Central memory CD4-positive, alpha-beta T cell (primary cell): ENCODE measurements at regions not wholly inside any gene's neighbourhood (a gene's known extent, or its start where the extent isn't known, plus 50 kb on each side); places are given as distances from the start of the nearest gene placed in this dataset.

ENCODE experiments used
- DNase-seq: peaks from one replicate; pipeline ENCODE4 v3.0.0; 2022

DNA sequence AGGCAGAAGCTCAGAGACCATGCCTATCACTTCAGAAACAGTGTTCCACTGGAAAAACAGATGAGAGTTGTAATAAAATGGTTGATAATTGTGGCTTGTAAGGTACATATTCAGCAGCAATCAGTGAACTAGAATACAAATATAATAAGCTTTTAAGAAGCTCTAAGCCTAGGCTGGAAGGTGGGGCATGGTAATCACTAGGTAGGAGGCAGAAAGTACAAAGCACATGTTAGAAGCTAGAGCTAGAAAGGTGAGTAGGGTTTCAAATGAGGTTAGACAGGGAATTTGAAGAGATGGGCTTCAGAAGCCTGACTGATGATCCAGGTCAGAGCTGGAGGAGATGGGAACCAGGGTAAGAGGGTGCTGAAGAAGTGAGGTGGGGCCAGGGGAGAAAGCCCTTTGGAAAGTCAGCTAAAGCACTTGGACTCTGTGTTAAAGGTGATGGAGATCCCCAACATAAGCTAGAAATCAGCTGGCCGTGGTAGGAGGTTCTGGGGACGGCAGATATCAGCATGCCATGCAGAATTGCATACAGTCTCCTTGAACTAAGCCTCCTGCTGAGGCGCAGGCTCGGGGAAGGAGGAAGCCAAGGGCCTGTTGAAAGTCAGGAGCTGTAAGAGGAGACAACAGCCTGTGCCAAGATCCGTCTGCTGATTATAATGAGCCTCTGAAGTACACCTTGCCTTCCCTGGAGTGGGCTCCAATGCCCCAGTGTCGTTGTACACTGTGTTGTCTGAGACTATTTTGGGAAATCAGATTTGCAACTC lies 659.4 kb downstream of the BCL11B start:
- DNase-seq = no peak

DNA sequence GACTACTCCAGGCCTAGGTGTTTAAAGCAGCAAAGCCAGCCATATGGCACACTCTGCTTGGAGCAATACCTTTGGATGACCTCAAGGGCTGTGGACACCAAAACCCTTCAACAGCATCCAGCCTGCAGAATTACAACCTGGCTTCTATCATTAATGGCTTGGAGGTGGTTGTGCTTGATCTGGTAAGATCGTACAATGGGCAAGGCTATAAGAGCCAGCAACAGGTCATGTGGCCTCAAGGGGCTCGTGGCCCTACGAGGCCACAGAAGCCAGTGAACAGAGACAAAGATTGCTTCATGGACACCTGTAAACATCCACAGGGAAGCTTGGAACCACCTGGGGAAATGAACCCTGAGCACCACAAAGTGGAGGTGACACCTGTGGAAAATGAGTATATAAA lies 657.3 kb downstream of the BCL11B start:
- DNase-seq = no peak

- DNase-seq = no peak
These were observed 649.6 kb downstream of the BCL11B start for GRCh38 chr14:98622208-98623051.

DNA sequence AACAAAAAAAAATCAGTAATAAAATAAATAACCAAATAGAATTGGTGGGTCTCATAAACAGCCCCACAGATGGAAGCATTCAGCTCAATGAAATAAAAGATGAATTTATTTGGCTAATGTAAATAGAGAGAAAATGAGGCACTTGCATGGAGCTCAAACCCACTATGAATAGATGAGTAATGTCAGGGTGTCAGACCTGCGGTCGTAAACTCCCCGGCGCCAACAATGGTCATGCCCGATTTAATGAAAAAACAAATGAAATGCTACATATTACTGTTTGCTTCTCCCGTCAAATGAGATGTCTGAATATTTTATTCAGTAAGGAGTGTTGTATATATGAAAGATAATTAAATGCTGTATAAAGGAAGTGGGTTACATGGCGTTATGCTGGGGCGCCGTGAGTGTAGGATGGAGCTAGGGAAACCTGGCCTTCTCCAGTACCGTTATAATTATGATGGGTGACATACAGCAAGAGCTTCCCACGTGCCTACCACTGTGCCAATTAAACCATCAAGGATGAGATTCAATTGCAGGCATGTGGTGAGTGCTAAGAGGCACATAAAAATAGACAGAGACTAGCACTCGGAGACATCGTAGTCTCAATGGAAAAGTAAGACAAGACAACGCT lies 648.1 kb downstream of the BCL11B start:
- no peak for DNase-seq

- DNase-seq = no peak
These were observed 638.6 kb downstream of the BCL11B start for GRCh38 chr14:98633380-98633779.

DNA sequence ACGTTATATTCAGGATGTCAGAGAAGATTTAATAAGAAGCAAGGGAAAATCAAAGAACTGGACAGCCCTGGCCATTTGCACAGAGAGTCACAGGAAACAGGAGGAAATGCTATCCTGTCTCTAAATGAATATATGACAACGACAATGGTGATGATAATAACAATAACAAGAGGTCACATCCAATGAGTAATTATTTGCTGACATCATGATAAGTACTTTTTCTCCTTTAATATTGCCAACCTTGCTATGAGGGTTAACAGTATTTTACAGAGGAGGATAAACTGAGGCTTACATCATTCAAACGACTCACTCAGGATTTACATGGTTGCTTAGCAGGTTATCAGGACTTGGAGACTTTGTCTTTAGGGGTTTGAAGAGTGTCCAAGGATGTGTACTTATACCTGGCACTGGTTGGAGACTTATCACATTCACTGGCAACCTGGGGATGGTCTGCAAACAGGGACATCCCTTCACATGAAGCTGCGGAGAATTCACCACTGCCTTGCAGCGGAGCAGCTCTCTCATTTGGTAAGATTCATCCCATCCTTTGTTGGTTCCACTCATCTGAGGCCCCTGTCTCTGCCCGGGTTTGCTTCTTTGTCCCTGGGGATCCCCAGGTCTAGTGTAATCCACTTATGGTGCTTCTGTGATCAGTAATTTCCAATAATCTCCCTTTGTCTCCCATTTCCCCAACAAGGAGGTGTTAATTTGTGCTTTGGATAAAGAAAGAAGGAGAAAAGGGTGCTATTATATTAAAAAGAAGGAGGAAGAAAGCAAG lies 637.8 kb downstream of the BCL11B start:
- DNase-seq = no peak

- DNase-seq = no peak
These were observed 633.6 kb downstream of the BCL11B start for GRCh38 chr14:98638366-98638765.

- no peak for DNase-seq
These were observed 624.2 kb downstream of the BCL11B start for GRCh38 chr14:98647754-98648153.

DNA sequence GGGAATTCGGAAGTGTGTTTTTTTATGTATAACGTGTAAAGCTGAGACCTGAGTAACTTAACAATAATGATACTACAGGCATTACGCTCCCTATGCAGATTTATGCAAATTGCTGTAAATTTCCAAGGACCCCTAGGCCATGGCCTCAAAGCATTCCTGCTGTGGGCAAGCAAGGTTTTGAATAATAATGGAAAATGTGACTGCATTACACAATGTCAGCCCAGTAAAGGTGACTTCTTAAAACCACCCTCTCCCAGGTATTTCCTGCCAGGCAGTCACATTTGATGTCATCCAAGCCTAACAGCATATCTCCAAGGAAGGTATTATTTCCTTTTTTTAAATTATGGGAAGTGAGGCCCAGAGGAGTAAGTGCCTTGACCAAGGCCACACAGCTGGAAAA lies 621.0 kb downstream of the BCL11B start:
- no peak for DNase-seq

GRCh38 chr14:98665007-98665406 lies 607.0 kb downstream of the BCL11B start:
- no peak for DNase-seq

- no peak for DNase-seq
These were observed 605.5 kb downstream of the BCL11B start for GRCh38 chr14:98666545-98666944.

- DNase-seq = no peak
These were observed 590.0 kb downstream of the BCL11B start for GRCh38 chr14:98682033-98682432.

DNA sequence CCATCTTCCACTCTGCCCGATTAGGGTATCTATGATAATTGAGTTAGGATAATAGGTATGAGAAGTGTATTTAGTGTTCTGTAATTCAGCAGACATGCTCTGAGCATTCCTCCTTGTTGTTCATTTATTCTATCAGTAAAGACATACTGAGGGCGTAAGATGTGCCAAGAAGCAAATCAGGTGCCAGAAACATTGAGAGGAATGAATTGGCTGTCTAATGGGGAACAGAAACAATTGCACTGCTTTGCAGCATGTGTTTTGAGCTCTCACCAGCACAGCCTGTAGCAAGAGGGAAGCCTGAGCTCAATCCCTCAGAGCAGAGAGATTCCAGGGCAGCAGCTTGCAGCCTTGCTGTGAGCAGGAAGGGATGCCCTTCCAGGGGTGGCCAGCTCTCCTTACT lies 589.3 kb downstream of the BCL11B start:
- DNase-seq = no peak

- DNase-seq = no peak
These were observed 587.5 kb downstream of the BCL11B start for GRCh38 chr14:98684468-98684867.

DNA sequence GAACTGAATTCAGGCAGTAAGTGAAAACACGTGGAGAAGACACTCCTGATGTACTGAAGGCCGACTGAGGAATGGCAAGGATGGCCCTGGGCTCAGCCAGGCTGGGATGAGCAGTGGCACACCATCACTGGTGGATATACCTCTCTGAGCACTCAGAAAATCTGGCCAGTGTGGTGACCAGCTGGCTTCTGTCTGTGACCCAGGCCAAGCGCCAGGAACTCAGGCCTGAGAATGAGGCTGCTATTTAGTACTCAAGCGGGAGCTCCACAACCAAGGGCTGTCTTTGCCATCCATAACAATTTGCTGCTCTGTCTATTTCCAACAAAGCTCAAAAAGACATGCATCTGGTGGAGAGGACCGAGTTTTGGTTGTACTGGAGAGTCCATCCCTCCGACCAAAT lies 586.3 kb downstream of the BCL11B start:
- DNase-seq = no peak

DNA sequence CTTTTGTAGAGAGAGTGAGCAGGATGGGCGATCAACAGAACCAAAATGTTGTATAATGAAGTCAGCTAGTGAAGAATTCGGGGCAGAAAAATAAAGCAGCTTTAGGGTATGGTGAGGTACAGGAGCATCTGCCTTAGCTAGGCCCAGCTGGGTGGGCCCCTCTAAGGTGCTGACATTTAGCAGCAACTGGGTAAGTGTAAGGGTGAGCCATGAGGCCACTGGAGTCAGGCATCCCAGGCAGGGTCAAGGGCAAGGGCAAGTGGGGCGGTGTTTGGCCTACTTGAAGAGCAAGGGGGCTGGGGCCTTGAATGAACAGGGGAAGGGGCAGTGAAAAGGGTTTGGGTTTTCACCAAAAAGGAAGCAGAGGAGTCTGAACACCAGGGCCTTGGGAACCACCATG lies 583.6 kb downstream of the BCL11B start:
- no peak for DNase-seq

- no peak for DNase-seq
These were observed 582.0 kb downstream of the BCL11B start for GRCh38 chr14:98689951-98690350.

DNA sequence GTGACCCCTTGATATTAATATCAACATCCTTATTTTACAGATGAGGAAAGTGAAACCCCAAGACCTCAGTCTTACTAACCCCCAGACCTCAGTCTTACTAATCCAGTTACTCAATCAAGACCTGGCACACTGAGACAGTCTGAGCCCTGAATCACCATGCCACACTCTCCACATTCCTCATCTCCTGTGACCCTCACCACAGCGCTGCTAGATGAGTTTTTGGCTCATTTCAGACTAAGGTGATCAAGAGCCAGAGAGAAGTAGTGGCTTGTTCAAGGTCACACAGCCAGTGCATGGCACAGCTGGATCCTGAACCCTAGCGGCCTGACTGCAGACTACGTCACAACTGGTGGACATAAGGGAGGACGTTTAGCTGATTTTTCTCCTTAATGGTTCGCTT lies 579.2 kb downstream of the BCL11B start:
- no peak for DNase-seq

DNA sequence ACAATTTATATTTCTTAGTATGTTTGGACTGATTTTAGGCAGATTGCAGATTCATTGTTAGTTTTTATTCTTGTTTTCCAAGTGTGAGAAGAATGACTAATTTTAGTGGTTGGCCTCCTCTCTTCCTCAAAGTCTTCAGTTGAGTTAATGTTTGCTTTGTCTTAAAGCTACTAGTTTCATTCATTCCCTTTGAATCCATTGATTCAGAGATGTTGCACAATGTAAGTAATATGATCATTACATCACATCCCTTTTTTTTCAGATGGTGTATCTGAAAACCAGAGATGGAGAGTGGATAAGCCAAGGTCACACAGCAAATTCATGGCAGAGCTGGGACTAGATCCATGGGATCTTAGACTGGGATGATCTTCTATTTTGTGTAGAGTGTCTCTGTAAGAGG lies 577.5 kb downstream of the BCL11B start:
- DNase-seq = no peak

DNA sequence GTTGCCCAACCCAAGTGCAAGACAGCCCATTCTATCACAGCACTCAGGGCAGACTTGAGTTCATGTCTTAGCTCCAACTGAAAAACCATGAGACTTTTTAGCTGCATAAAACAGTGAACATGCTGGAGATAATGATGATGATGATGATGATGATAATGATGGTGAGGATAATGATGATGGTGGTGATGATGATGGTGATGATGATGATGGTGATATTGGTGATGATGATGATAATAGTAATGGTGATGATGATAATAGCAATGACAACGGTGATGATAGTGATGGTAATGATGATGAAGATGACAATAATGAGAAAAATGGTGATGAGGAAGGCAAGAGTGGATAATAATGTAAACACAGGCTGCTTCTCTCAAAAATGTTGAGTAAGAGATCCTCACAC lies 576.2 kb downstream of the BCL11B start:
- no peak for DNase-seq

DNA sequence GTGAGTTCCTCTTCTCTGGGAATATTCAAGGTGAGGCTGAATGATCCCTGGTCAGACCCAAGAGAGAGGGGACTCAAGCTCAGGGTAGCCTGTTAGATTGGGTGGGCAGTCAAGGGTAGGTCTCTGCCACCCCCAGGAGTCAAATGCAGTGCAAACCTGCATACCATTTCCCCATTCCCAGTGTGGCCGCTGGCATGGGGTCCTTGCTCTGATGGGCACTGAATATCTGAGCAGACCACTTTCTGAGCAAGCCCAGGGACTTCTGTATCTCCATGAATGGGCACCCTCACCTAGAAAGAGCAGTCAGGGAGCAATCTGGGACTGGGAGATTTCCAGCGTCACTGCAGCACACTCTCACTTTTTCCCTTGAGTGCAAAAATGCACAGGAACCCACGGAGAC lies 573.7 kb downstream of the BCL11B start:
- no peak for DNase-seq

GRCh38 chr14:98700748-98701147 lies 571.2 kb downstream of the BCL11B start:
- no peak for DNase-seq

GRCh38 chr14:98701377-98701776 lies 570.6 kb downstream of the BCL11B start:
- no peak for DNase-seq
